ENCODE measurements at regions not wholly inside any gene's neighbourhood (a gene's known extent, or its start where the extent isn't known, plus 50 kb on each side); places are given as distances from the start of the nearest gene placed in this dataset.
A peak's percentile ranks its signal among the peaks of the same experiment; 100 is the strongest.
"Not testable (repeated sequence)": the region's sequence is repeated elsewhere in the genome, so short reads cannot be mapped to it uniquely, and the experiment has no call there.

- no peak for DNase-seq (ENCODE audit: low read depth in 2 of 2)
Observed at GRCh38 chr14:96686126-96686525, 111.1 kb upstream of the VRK1 start.

GRCh38 chr14:96688629-96689028, 108.6 kb upstream of the VRK1 start:
- no peak for DNase-seq (ENCODE audit: low read depth in 2 of 2)

- DNase-seq (ENCODE audit: low read depth in 2 of 2), result no peak
Observed at GRCh38 chr14:96690713-96691383, 106.3 kb upstream of the VRK1 start.

GRCh38 chr14:96693252-96693820, 103.8 kb upstream of the VRK1 start:
- no peak for DNase-seq (ENCODE audit: low read depth in 2 of 2)

- DNase-seq (ENCODE audit: low read depth in 2 of 2), result no peak
Observed at GRCh38 chr14:96693987-96694386, 103.2 kb upstream of the VRK1 start.

GRCh38 chr14:96698960-96699539, 98.1 kb upstream of the VRK1 start:
- peak in 1 of 2 donors; percentile 2 for DNase-seq (ENCODE audit: low read depth in 2 of 2)

GRCh38 chr14:96699666-96700065, 97.5 kb upstream of the VRK1 start:
- DNase-seq (ENCODE audit: low read depth in 2 of 2), result no peak

GRCh38 chr14:96702831-96703230, 94.4 kb upstream of the VRK1 start:
- no peak for DNase-seq (ENCODE audit: low read depth in 2 of 2)

GRCh38 chr14:96705422-96706092, 91.6 kb upstream of the VRK1 start:
- DNase-seq (ENCODE audit: low read depth in 2 of 2), result no peak

- no peak for DNase-seq (ENCODE audit: low read depth in 2 of 2)
Observed at GRCh38 chr14:96706893-96707292, 90.3 kb upstream of the VRK1 start.

GRCh38 chr14:96710060-96710666, 87.0 kb upstream of the VRK1 start:
- no peak for DNase-seq (ENCODE audit: low read depth in 2 of 2)

GRCh38 chr14:96711559-96712267, 85.5 kb upstream of the VRK1 start:
- no peak for DNase-seq (ENCODE audit: low read depth in 2 of 2)

- DNase-seq (ENCODE audit: low read depth in 2 of 2), result no peak
Observed at GRCh38 chr14:96713426-96713825, 83.8 kb upstream of the VRK1 start.

- DNase-seq (ENCODE audit: low read depth in 2 of 2), result not testable (repeated sequence)
Observed at GRCh38 chr14:96714537-96714936, 82.6 kb upstream of the VRK1 start.

- no peak for DNase-seq (ENCODE audit: low read depth in 2 of 2)
Observed at GRCh38 chr14:96717116-96717515, 80.1 kb upstream of the VRK1 start.

GRCh38 chr14:96718407-96718806, 78.8 kb upstream of the VRK1 start:
- no peak for DNase-seq (ENCODE audit: low read depth in 2 of 2)

- DNase-seq (ENCODE audit: low read depth in 2 of 2), result not testable (repeated sequence)
Observed at GRCh38 chr14:96720702-96721101, 76.5 kb upstream of the VRK1 start.

- no peak for DNase-seq (ENCODE audit: low read depth in 2 of 2)
Observed at GRCh38 chr14:96722736-96723135, 74.4 kb upstream of the VRK1 start.

- no peak for DNase-seq (ENCODE audit: low read depth in 2 of 2)
Observed at GRCh38 chr14:96723946-96724345, 73.2 kb upstream of the VRK1 start.

GRCh38 chr14:96725232-96725631, 72.0 kb upstream of the VRK1 start:
- DNase-seq (ENCODE audit: low read depth in 2 of 2), result no peak

GRCh38 chr14:96727073-96727472, 70.1 kb upstream of the VRK1 start:
- no peak for DNase-seq (ENCODE audit: low read depth in 2 of 2)

GRCh38 chr14:96727491-96727890, 69.7 kb upstream of the VRK1 start:
- no peak for DNase-seq (ENCODE audit: low read depth in 2 of 2)
